ENCODE measurements at regions not wholly inside any gene's neighbourhood (a gene's known extent, or its start where the extent isn't known, plus 50 kb on each side); places are given as distances from the start of the nearest gene placed in this dataset.

DNA sequence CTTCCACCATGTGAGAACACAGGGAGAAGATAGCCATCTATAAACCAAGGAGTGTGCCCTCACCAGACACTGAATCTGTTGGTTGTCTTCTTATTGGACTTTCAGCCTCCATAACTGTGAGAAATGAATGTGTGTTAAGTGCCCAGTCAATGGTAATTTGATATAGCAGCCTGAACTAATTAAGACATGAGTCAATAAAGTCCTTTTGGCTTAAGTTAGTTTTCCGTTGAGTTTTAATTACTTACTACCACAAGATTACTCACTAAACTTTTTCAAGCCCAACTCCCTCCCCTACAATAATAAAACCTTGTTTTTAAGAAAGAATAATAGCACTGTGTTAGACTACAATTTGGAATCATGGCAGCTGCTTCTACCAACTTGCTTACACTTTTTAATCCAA lies 324.2 kb downstream of the PCDH19 start:
- H2BK15ac ChIP-seq (ENCODE audit: low read depth, low read length): no peak overlapping the region
- TF ChIP-seq, protein P1, sequence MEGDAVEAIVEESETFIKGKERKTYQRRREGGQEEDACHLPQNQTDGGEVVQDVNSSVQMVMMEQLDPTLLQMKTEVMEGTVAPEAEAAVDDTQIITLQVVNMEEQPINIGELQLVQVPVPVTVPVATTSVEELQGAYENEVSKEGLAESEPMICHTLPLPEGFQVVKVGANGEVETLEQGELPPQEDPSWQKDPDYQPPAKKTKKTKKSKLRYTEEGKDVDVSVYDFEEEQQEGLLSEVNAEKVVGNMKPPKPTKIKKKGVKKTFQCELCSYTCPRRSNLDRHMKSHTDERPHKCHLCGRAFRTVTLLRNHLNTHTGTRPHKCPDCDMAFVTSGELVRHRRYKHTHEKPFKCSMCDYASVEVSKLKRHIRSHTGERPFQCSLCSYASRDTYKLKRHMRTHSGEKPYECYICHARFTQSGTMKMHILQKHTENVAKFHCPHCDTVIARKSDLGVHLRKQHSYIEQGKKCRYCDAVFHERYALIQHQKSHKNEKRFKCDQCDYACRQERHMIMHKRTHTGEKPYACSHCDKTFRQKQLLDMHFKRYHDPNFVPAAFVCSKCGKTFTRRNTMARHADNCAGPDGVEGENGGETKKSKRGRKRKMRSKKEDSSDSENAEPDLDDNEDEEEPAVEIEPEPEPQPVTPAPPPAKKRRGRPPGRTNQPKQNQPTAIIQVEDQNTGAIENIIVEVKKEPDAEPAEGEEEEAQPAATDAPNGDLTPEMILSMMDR (conservative IDR thresholded peaks at IDR 0.05): no peak
- no peak overlapping the region for H2AFZ ChIP-seq (ENCODE audit: low read length)
- H3K79me1 ChIP-seq (ENCODE audit: insufficient read depth, low read depth, low read length, poor library complexity, severe bottlenecking): no peaks in the 10 kb centered on the region
- Mint-ChIP-seq H3K27ac (no peak overlapping the region), H3K27me3 (ENCODE audit: low read depth) (no peaks in the 10 kb centered on the region), H3K9me3 (peaks cover 2 to 3% of the 10 kb centered on the region in 2 experiments; a peak in 3 of 5 replicates), H3K4me3 (no peak overlapping the region), H3K36me3 (ENCODE audit: insufficient read depth in 1 of 3, low read depth in 3 of 3) (peaks cover 0 to 7% (median 1%) of the 10 kb centered on the region in 3 experiments; a peak in 2 of 7 replicates), H3K4me1 (peaks cover 12 to 15% of the 10 kb centered on the region in 2 experiments)
- H3K27ac ChIP-seq (ENCODE audit: insufficient read length, low read depth, low read length): no peak overlapping the region
- H2AK5ac ChIP-seq (ENCODE audit: insufficient read length, low read length): no peak overlapping the region
- H3K79me2 ChIP-seq (ENCODE audit: insufficient read depth, low read length): no peaks in the 10 kb centered on the region
- H4K5ac ChIP-seq (ENCODE audit: insufficient read length, low read depth, low read length): no peak overlapping the region
- no peak overlapping the region for H2BK20ac ChIP-seq (ENCODE audit: low read depth, low read length, poor library complexity, severe bottlenecking)
- no peak overlapping the region for H2BK120ac ChIP-seq (ENCODE audit: low read depth, low read length, poor library complexity, severe bottlenecking)
- no peak overlapping the region for H4K8ac ChIP-seq (replicated peaks; ENCODE audit: insufficient read length, low read depth, low read length)
- no peak overlapping the region for H3K4ac ChIP-seq (ENCODE audit: low read depth, low read length)
- H3K4me1 ChIP-seq (ENCODE audit: insufficient read depth, low read length): no peaks in the 10 kb centered on the region
- H3K14ac ChIP-seq (ENCODE audit: insufficient read depth, low read length): no peak overlapping the region
- no peak overlapping the region for H3K56ac ChIP-seq (ENCODE audit: insufficient read length, low read depth, low read length)
- H3K23me2 ChIP-seq (ENCODE audit: insufficient read length, low read depth, low read length, poor library complexity, severe bottlenecking): no peaks in the 10 kb centered on the region
- no peak overlapping the region for H3K4me2 ChIP-seq (ENCODE audit: insufficient read depth, insufficient read length, low read length)
- H2BK12ac ChIP-seq (ENCODE audit: insufficient read length, low read depth, low read length): no peak overlapping the region
- H3K9ac ChIP-seq (ENCODE audit: extremely low read depth, insufficient read length, low read length): no peak overlapping the region
- no peak overlapping the region for H2BK5ac ChIP-seq (ENCODE audit: insufficient read length, low read length)
- no peak overlapping the region for H3K18ac ChIP-seq (ENCODE audit: insufficient read length, low read depth, low read length)
- H3T11ph ChIP-seq (ENCODE audit: low read length): no peak overlapping the region
- no peak overlapping the region for H4K91ac ChIP-seq (ENCODE audit: insufficient read length, low read depth, low read length)
- no peaks in the 10 kb centered on the region for H3K27me3 ChIP-seq (ENCODE audit: insufficient read depth, low read length)
- DNase-seq: no peak
- no peak overlapping the region for H3K23ac ChIP-seq (ENCODE audit: insufficient read length, low read depth, low read length)
- H4K20me1 ChIP-seq (ENCODE audit: control insufficient read depth, insufficient read depth, insufficient read length): no peaks in the 10 kb centered on the region
- H3K9me3 ChIP-seq (ENCODE audit: control insufficient read depth, low read depth, low read length): no peaks in the 10 kb centered on the region
- no CpG with 5 or more reads among the region's 1 CpG for WGBS (ENCODE audit: extremely low coverage, insufficient read length, low lambda C conversion rate)

Data from H9 (cell line).